Mucosa of descending colon (tissue), 3 donors: ENCODE measurements at regions not wholly inside any gene's neighbourhood (a gene's known extent, or its start where the extent isn't known, plus 50 kb on each side); places are given as distances from the start of the nearest gene placed in this dataset.
A peak's percentile ranks its signal among the peaks of the same experiment; 100 is the strongest.

Experiments
- ATAC-seq: fragments of 200-7000 bp; cut with Tn5 transposase; one replicate; pipeline ENCODE4 v1.9.1; 2020; ENCODE audit warnings: mild to moderate bottlenecking, moderate library complexity
- DNase-seq, 3 donors: peaks; one replicate each; pipeline ENCODE4 v3.0.0-alpha.2; 2020
- H3K36me3 ChIP-seq: fragments of 200-600 bp; one replicate; pipeline ENCODE4 v1.8.0; 2021; ENCODE audit warnings: low read depth, mild to moderate bottlenecking
- H3K4me1 ChIP-seq: fragments of 200-600 bp; one replicate; pipeline ENCODE4 v1.8.0; 2021; ENCODE audit warnings: low read depth, mild to moderate bottlenecking
- H3K4me3 ChIP-seq: fragments of 200-600 bp; one replicate; pipeline ENCODE4 v1.8.0; 2021; ENCODE audit warnings: mild to moderate bottlenecking
- H3K9me3 ChIP-seq: fragments of 200-600 bp; one replicate; pipeline ENCODE4 v1.8.0; 2021; ENCODE audit warnings: mild to moderate bottlenecking
- intact Hi-C, 2 donors: fragments of 100-400 bp; cut with DNase I in 1 of 2; cut with micrococcal nuclease in 1 of 2; formaldehyde crosslinking; loops; one replicate each; pipeline versions ENCODE4 v1.11.0 to v1.11.1; 2022; cut with DNase I, micrococcal nuclease
- TF ChIP-seq, protein P1 (sequence below): fragments of 200-600 bp; IDR thresholded peaks from one replicate; pipeline ENCODE4 v1.8.0; 2022; ENCODE audit warnings: antibody characterized with exemption, mild to moderate bottlenecking
- donor health status: DM: no; HTN: no; CAD: no; lungs with moderate emphysema.
- donor health status: DM: no; HTN: no; CAD: no.
- donor health status: DM: no; HTN: yes; CAD: no.

DNA sequence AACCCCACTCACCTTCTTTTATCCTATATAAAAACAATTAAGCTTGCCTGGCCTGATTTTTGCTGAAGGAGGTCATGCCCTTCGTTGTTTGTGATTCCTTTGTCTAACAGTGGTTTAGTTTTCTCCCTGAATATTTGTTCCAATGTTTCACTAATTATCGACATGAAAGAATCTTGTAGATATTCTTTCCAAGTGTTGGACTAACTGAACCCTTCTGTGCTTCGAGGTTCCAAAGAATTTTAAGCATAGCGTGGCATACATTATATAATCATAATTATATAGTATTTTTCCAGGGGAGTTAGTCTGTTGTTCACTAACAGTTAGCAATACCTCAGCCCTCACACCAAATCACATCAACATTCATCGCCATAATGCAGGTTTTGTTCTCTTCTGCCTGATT is 418.9 kb upstream of the ADGRL2 start:
- no peaks in the 10 kb centered on the region for H3K4me1 ChIP-seq
- DNase-seq (no peak), ATAC-seq (no peak)
- intact Hi-C loops = no loop called here
- H3K36me3 ChIP-seq = no peaks in the 10 kb centered on the region
- no peak overlapping the region for H3K4me3 ChIP-seq
- TF ChIP-seq, protein P1, sequence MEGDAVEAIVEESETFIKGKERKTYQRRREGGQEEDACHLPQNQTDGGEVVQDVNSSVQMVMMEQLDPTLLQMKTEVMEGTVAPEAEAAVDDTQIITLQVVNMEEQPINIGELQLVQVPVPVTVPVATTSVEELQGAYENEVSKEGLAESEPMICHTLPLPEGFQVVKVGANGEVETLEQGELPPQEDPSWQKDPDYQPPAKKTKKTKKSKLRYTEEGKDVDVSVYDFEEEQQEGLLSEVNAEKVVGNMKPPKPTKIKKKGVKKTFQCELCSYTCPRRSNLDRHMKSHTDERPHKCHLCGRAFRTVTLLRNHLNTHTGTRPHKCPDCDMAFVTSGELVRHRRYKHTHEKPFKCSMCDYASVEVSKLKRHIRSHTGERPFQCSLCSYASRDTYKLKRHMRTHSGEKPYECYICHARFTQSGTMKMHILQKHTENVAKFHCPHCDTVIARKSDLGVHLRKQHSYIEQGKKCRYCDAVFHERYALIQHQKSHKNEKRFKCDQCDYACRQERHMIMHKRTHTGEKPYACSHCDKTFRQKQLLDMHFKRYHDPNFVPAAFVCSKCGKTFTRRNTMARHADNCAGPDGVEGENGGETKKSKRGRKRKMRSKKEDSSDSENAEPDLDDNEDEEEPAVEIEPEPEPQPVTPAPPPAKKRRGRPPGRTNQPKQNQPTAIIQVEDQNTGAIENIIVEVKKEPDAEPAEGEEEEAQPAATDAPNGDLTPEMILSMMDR = no peak
- H3K9me3 ChIP-seq = no peaks in the 10 kb centered on the region

DNA sequence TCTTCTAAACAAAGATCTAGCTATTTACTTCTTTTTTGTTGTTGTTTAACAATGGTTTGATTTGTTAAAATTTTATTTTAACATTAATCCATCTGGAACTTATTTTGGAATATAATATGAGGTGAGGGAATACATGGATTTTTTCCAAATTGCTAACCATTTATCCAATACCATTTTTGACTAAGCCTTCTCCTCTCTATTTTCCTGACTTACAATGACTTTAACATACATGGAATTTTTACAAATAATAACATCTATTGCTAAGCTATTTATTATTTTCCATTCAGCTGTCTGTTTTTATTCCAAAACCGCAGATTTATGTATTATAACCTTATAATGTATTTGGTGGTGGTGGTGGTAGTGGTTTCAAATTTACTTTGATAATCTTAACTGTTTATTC is 420.3 kb upstream of the ADGRL2 start:
- intact Hi-C loops = no loop called here
- ATAC-seq = no peak

DNA sequence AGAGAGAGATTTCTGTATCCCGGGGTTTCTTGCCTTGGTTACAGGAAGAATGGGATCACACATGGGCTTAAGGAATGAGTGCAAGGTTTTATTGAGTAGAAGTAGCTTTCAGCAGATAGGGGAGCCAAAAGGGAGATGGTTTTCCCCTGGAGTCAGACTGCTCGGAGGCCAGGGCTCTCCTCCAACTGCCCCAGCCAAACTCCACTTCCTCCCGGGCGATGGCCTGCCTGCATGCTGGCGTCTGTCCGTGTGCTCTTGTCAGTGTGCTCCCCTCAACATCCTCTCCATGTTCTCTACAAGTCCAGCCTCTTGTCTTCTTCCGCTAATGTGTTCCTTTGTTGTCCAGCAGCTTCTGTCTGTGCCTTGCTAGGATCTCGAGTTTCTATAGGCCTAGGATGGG is 421.3 kb upstream of the ADGRL2 start:
- ATAC-seq (no peak), DNase-seq (no peak)
- no peaks in the 10 kb centered on the region for H3K4me1 ChIP-seq
- H3K9me3 ChIP-seq = no peaks in the 10 kb centered on the region
- intact Hi-C loops = no loop called here
- TF ChIP-seq, protein P1 = no peak
- no peak overlapping the region for H3K4me3 ChIP-seq
- H3K36me3 ChIP-seq = no peaks in the 10 kb centered on the region

More for the DNA sequence above, 420.3 kb upstream of the ADGRL2 start:
- no peaks in the 10 kb centered on the region for H3K9me3 ChIP-seq
- DNase-seq = no peak
- no peaks in the 10 kb centered on the region for H3K4me1 ChIP-seq
- TF ChIP-seq, protein P1 = no peak
- H3K36me3 ChIP-seq = no peaks in the 10 kb centered on the region
- no peak overlapping the region for H3K4me3 ChIP-seq

GRCh38 chr1:81377406-81377805 is 423.3 kb upstream of the ADGRL2 start:
- intact Hi-C loops = no loop called here
- Histone ChIP-seq H3K36me3 (no peaks in the 10 kb centered on the region), H3K4me1 (no peaks in the 10 kb centered on the region), H3K9me3 (no peaks in the 10 kb centered on the region), H3K4me3 (no peak overlapping the region)
- ATAC-seq (peak; percentile 53), DNase-seq (peak in 1 of 3 donors; percentile 7)
- TF ChIP-seq, protein P1 = no peak

GRCh38 chr1:81375884-81376548 is 424.7 kb upstream of the ADGRL2 start:
- intact Hi-C loops = no loop called here
- TF ChIP-seq, protein P1 = no peak

DNA sequence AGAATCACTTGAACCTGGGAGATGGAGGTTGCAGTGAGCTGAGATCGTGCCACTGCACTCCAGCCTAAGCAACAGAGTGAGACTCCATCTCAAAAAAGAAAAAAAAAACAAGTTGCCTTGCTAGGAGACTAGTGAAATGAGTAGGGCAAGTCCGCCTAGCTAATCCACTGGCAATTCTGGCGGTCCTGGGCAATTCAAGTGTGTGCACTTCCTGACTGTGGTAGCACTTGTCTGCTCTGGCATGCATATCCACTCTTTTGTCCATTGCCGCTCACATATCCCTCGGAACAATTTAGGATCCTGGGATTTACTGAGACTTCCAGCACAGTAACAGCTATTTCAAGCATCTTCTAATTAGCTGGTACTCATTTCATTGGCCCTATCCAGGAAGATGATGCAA is 426.3 kb upstream of the ADGRL2 start:
- ATAC-seq (no peak), DNase-seq (no peak)
- no peaks in the 10 kb centered on the region for H3K9me3 ChIP-seq
- H3K4me1 ChIP-seq = no peaks in the 10 kb centered on the region
- H3K4me3 ChIP-seq = no peak overlapping the region
- no peaks in the 10 kb centered on the region for H3K36me3 ChIP-seq
- intact Hi-C loops = no loop called here
- TF ChIP-seq, protein P1 = no peak

More at GRCh38 chr1:81375884-81376548, 424.7 kb upstream of the ADGRL2 start:
- H3K9me3 ChIP-seq = no peaks in the 10 kb centered on the region
- no peak overlapping the region for H3K4me3 ChIP-seq
- no peaks in the 10 kb centered on the region for H3K4me1 ChIP-seq
- ATAC-seq (no peak), DNase-seq (no peak)
- no peaks in the 10 kb centered on the region for H3K36me3 ChIP-seq
